ENCODE measurements at regions not wholly inside any gene's neighbourhood (a gene's known extent, or its start where the extent isn't known, plus 50 kb on each side); places are given as distances from the start of the nearest gene placed in this dataset.

GRCh38 chr9:115400796-115401195, 282.8 kb upstream of the TNC start:
- no peak for DNase-seq (ENCODE audit: low spot score)
- Histone ChIP-seq H3K27me3 (ENCODE audit: control insufficient read depth in 4 of 4, insufficient read depth in 4 of 4, low read length in 3 of 4) (peaks cover 0 to 3% (median 0%) of the 10 kb centered on the region in 4 donors), H3K9ac (ENCODE audit: low read depth in 1 of 2, low read length in 2 of 2) (no peak overlapping the region), H3K36me3 (ENCODE audit: control insufficient read depth in 4 of 4, insufficient read depth in 3 of 4, low read depth in 1 of 4, low read length in 3 of 4) (no peaks in the 10 kb centered on the region), H3K27ac (ENCODE audit: low read depth in 1 of 2, low read length in 2 of 2) (no peak overlapping the region), H3K4me1 (ENCODE audit: control insufficient read depth in 4 of 4, insufficient read depth in 4 of 4, low read length in 3 of 4) (no peaks in the 10 kb centered on the region), H3K4me3 (ENCODE audit: low read depth in 1 of 3, low read length in 3 of 3) (no peak overlapping the region), H3K9me3 (ENCODE audit: control insufficient read depth in 4 of 4, low read length in 3 of 4) (no peaks in the 10 kb centered on the region)
- TF ChIP-seq ZBTB33 (IDR thresholded peaks at IDR 0.05) (no peak), ATF3 (IDR thresholded peaks at IDR 0.05) (no peak), MAX (IDR thresholded peaks at IDR 0.05) (no peak), JUND (IDR thresholded peaks at IDR 0.05) (no peak)
- 85% methylated on average over 3 of the region's 3 CpGs for WGBS

GRCh38 chr9:115401756-115402327, 283.9 kb upstream of the TNC start:
- no peaks in the 10 kb centered on the region for H3K9me3 ChIP-seq (ENCODE audit: control insufficient read depth in 4 of 4, low read length in 3 of 4)
- WGBS: 67% methylated on average over 3 of the region's 3 CpGs
- no peak overlapping the region for H3K4me3 ChIP-seq (ENCODE audit: low read depth in 1 of 3, low read length in 3 of 3)
- no peak overlapping the region for H3K9ac ChIP-seq (ENCODE audit: low read depth in 1 of 2, low read length in 2 of 2)
- peaks cover 0 to 3% (median 0%) of the 10 kb centered on the region in 4 donors for H3K27me3 ChIP-seq (ENCODE audit: control insufficient read depth in 4 of 4, insufficient read depth in 4 of 4, low read length in 3 of 4)
- no peaks in the 10 kb centered on the region for H3K36me3 ChIP-seq (ENCODE audit: control insufficient read depth in 4 of 4, insufficient read depth in 3 of 4, low read depth in 1 of 4, low read length in 3 of 4)
- H3K27ac ChIP-seq (ENCODE audit: low read depth in 1 of 2, low read length in 2 of 2): no peak overlapping the region
- TF ChIP-seq MAX (IDR thresholded peaks at IDR 0.05) (no peak), CTCF (IDR thresholded peaks at IDR 0.05; ENCODE audit: low read depth, low read length, missing input control) (no peak), HNF4G (IDR thresholded peaks at IDR 0.05) (no peak), YY1 (IDR thresholded peaks at IDR 0.05) (no peak), FOXA2 (IDR thresholded peaks at IDR 0.05) (no peak), EGR1 (IDR thresholded peaks at IDR 0.05; ENCODE audit: low read depth in 2 of 2) (no peak), REST (IDR thresholded peaks at IDR 0.05) (no peak), RXRA (IDR thresholded peaks at IDR 0.05) (no peak), ZBTB33 (IDR thresholded peaks at IDR 0.05) (no peak), ATF3 (IDR thresholded peaks at IDR 0.05) (no peak), SP1 (IDR thresholded peaks at IDR 0.05) (no peak), FOXA1 (IDR thresholded peaks at IDR 0.05) (no peak), JUND (IDR thresholded peaks at IDR 0.05) (no peak), RAD21 (IDR thresholded peaks at IDR 0.05) (no peak), HNF4A (conservative IDR thresholded peaks at IDR 0.05) (no peak), TAF1 (conservative IDR thresholded peaks at IDR 0.05) (no peak), GABPA (IDR thresholded peaks at IDR 0.05 in 1 of 2, conservative IDR thresholded peaks at IDR 0.05 in 1 of 2) (no peak)
- no peaks in the 10 kb centered on the region for H3K4me1 ChIP-seq (ENCODE audit: control insufficient read depth in 4 of 4, insufficient read depth in 4 of 4, low read length in 3 of 4)
- DNase-seq (ENCODE audit: low spot score): no peak

Data from liver (tissue), 8 donors.